Activated T-cell treated with anti-CD3 and anti-CD28 coated beads, Interleukin-2, amount 50 U/mL, for 24 hours (primary cell): ENCODE measurements at regions not wholly inside any gene's neighbourhood (a gene's known extent, or its start where the extent isn't known, plus 50 kb on each side); places are given as distances from the start of the nearest gene placed in this dataset.
A peak's percentile ranks its signal among the peaks of the same experiment; 100 is the strongest.
"Not testable (repeated sequence)": the region's sequence is repeated elsewhere in the genome, so short reads cannot be mapped to it uniquely, and the experiment has no call there.

Experiments
- DNase-seq: peaks from one replicate; pipeline ENCODE4 v3.0.0-alpha.2; 2020
- H3K27ac Mint-ChIP-seq: 2 replicates; pipeline ENCODE4 v1.8.0; 2020; ENCODE audit warnings: mild to moderate bottlenecking, mixed read lengths
- H3K27me3 Mint-ChIP-seq: 2 replicates; pipeline ENCODE4 v1.8.0; 2020; ENCODE audit warnings: mixed read lengths
- H3K36me3 Mint-ChIP-seq: 2 replicates; pipeline ENCODE4 v1.8.0; 2020; ENCODE audit warnings: low read depth, mixed read lengths
- H3K4me1 Mint-ChIP-seq: 2 replicates; pipeline ENCODE4 v1.8.0; 2020; ENCODE audit warnings: low read depth, mixed read lengths
- H3K4me3 Mint-ChIP-seq: 2 replicates; pipeline ENCODE4 v1.8.0; 2020; ENCODE audit warnings: mild to moderate bottlenecking, moderate library complexity, mixed read lengths
- H3K9me3 Mint-ChIP-seq: 2 replicates; pipeline ENCODE4 v1.8.0; 2020; ENCODE audit warnings: mixed read lengths

- no peaks in the 10 kb centered on the region for H3K9me3 Mint-ChIP-seq
- H3K4me3 Mint-ChIP-seq = no peak overlapping the region
- H3K36me3 Mint-ChIP-seq = no peaks in the 10 kb centered on the region
- no peaks in the 10 kb centered on the region for H3K27me3 Mint-ChIP-seq
- no peak for DNase-seq
- H3K27ac Mint-ChIP-seq = no peak overlapping the region
- peaks cover 6% of the 10 kb centered on the region for H3K4me1 Mint-ChIP-seq
Observed at GRCh38 chr6:146923205-146923833, 280.9 kb upstream of the STXBP5 start.

GRCh38 chr6:146925846-146926245, 278.4 kb upstream of the STXBP5 start:
- Mint-ChIP-seq H3K4me3 (no peak overlapping the region), H3K36me3 (no peaks in the 10 kb centered on the region), H3K27me3 (no peaks in the 10 kb centered on the region), H3K9me3 (no peaks in the 10 kb centered on the region), H3K4me1 (peaks cover 6% of the 10 kb centered on the region), H3K27ac (no peak overlapping the region)
- no peak for DNase-seq

GRCh38 chr6:146928503-146928902, 275.7 kb upstream of the STXBP5 start:
- Mint-ChIP-seq H3K4me1 (peaks cover 6% of the 10 kb centered on the region), H3K27ac (no peak overlapping the region), H3K9me3 (peaks cover 2% of the 10 kb centered on the region), H3K27me3 (no peaks in the 10 kb centered on the region), H3K4me3 (no peak overlapping the region), H3K36me3 (no peaks in the 10 kb centered on the region)
- no peak for DNase-seq

GRCh38 chr6:146931214-146931613, 273.0 kb upstream of the STXBP5 start:
- Mint-ChIP-seq H3K36me3 (no peaks in the 10 kb centered on the region), H3K27ac (no peak overlapping the region), H3K4me3 (no peak overlapping the region), H3K27me3 (no peaks in the 10 kb centered on the region), H3K4me1 (no peaks in the 10 kb centered on the region), H3K9me3 (peaks cover 2% of the 10 kb centered on the region)
- DNase-seq = no peak

GRCh38 chr6:146937316-146937715, 266.9 kb upstream of the STXBP5 start:
- no peak overlapping the region for H3K4me3 Mint-ChIP-seq
- H3K27me3 Mint-ChIP-seq = no peaks in the 10 kb centered on the region
- no peaks in the 10 kb centered on the region for H3K36me3 Mint-ChIP-seq
- no peak overlapping the region for H3K27ac Mint-ChIP-seq
- DNase-seq = no peak
- H3K4me1 Mint-ChIP-seq = no peaks in the 10 kb centered on the region
- peaks cover 2% of the 10 kb centered on the region for H3K9me3 Mint-ChIP-seq

- Mint-ChIP-seq H3K27me3 (no peaks in the 10 kb centered on the region), H3K4me1 (no peaks in the 10 kb centered on the region), H3K4me3 (no peak overlapping the region), H3K27ac (no peak overlapping the region), H3K36me3 (no peaks in the 10 kb centered on the region), H3K9me3 (no peaks in the 10 kb centered on the region)
- DNase-seq = no peak
Observed at GRCh38 chr6:146938266-146938665, 266.0 kb upstream of the STXBP5 start.

GRCh38 chr6:146939456-146939855, 264.8 kb upstream of the STXBP5 start:
- not testable (repeated sequence) for DNase-seq, H3K4me3 Mint-ChIP-seq, H3K4me1 Mint-ChIP-seq, H3K36me3 Mint-ChIP-seq, H3K27me3 Mint-ChIP-seq, H3K27ac Mint-ChIP-seq, H3K9me3 Mint-ChIP-seq

GRCh38 chr6:146943664-146944063, 260.6 kb upstream of the STXBP5 start:
- H3K9me3 Mint-ChIP-seq = no peaks in the 10 kb centered on the region
- no peak overlapping the region for H3K27ac Mint-ChIP-seq
- H3K36me3 Mint-ChIP-seq = no peaks in the 10 kb centered on the region
- H3K4me1 Mint-ChIP-seq = peaks cover 4% of the 10 kb centered on the region
- no peak for DNase-seq
- no peak overlapping the region for H3K4me3 Mint-ChIP-seq
- no peaks in the 10 kb centered on the region for H3K27me3 Mint-ChIP-seq

- H3K4me3 Mint-ChIP-seq = no peak overlapping the region
- no peaks in the 10 kb centered on the region for H3K27me3 Mint-ChIP-seq
- H3K9me3 Mint-ChIP-seq = no peaks in the 10 kb centered on the region
- peaks cover 4% of the 10 kb centered on the region for H3K4me1 Mint-ChIP-seq
- DNase-seq = no peak
- no peaks in the 10 kb centered on the region for H3K36me3 Mint-ChIP-seq
- H3K27ac Mint-ChIP-seq = no peak overlapping the region
Observed at GRCh38 chr6:146944077-146944476, 260.1 kb upstream of the STXBP5 start.

- Mint-ChIP-seq H3K27ac (no peak overlapping the region), H3K27me3 (no peaks in the 10 kb centered on the region), H3K9me3 (no peaks in the 10 kb centered on the region), H3K4me1 (peaks cover 6% of the 10 kb centered on the region), H3K36me3 (no peaks in the 10 kb centered on the region), H3K4me3 (no peak overlapping the region)
- no peak for DNase-seq
Observed at GRCh38 chr6:146944809-146945208, 259.4 kb upstream of the STXBP5 start.

- no peak for DNase-seq
- Mint-ChIP-seq H3K27me3 (no peaks in the 10 kb centered on the region), H3K27ac (no peak overlapping the region), H3K4me3 (no peak overlapping the region), H3K36me3 (no peaks in the 10 kb centered on the region), H3K4me1 (peaks cover 19% of the 10 kb centered on the region), H3K9me3 (no peaks in the 10 kb centered on the region)
Observed at GRCh38 chr6:146946559-146946958, 257.7 kb upstream of the STXBP5 start.

- H3K27ac Mint-ChIP-seq = no peak overlapping the region
Observed at GRCh38 chr6:146948790-146949342, 255.4 kb upstream of the STXBP5 start.

GRCh38 chr6:146949425-146949824, 254.8 kb upstream of the STXBP5 start:
- no peaks in the 10 kb centered on the region for H3K36me3 Mint-ChIP-seq
- no peak overlapping the region for H3K27ac Mint-ChIP-seq
- peaks cover 15% of the 10 kb centered on the region for H3K4me1 Mint-ChIP-seq
- no peaks in the 10 kb centered on the region for H3K27me3 Mint-ChIP-seq
- H3K9me3 Mint-ChIP-seq = no peaks in the 10 kb centered on the region
- DNase-seq = no peak
- H3K4me3 Mint-ChIP-seq = no peak overlapping the region

More at GRCh38 chr6:146948790-146949342, 255.4 kb upstream of the STXBP5 start:
- H3K27me3 Mint-ChIP-seq = no peaks in the 10 kb centered on the region
- no peaks in the 10 kb centered on the region for H3K9me3 Mint-ChIP-seq
- no peak for DNase-seq
- peaks cover 15% of the 10 kb centered on the region for H3K4me1 Mint-ChIP-seq
- no peaks in the 10 kb centered on the region for H3K36me3 Mint-ChIP-seq
- no peak overlapping the region for H3K4me3 Mint-ChIP-seq

GRCh38 chr6:146950351-146950835, 253.8 kb upstream of the STXBP5 start:
- Mint-ChIP-seq H3K4me3 (no peak overlapping the region), H3K9me3 (no peaks in the 10 kb centered on the region), H3K4me1 (peaks cover 15% of the 10 kb centered on the region), H3K36me3 (no peaks in the 10 kb centered on the region), H3K27ac (peak overlapping the region; percentile 50), H3K27me3 (no peaks in the 10 kb centered on the region)
- no peak for DNase-seq

GRCh38 chr6:146955570-146955969, 248.6 kb upstream of the STXBP5 start:
- Mint-ChIP-seq H3K27ac (no peak overlapping the region), H3K27me3 (no peaks in the 10 kb centered on the region), H3K9me3 (no peaks in the 10 kb centered on the region), H3K36me3 (no peaks in the 10 kb centered on the region), H3K4me3 (no peak overlapping the region), H3K4me1 (peaks cover 6% of the 10 kb centered on the region)
- DNase-seq = no peak
